OCI-LY7 (cell line): ENCODE measurements at regions not wholly inside any gene's neighbourhood (a gene's known extent, or its start where the extent isn't known, plus 50 kb on each side); places are given as distances from the start of the nearest gene placed in this dataset.

Experiments used
- BruUV-seq: library from RNA; stranded (reverse); fragments of 400-500 nt; replicated peaks from 2 replicates; lab custom pipeline; 2021; lab: Mats Ljungman, UMichigan
- CTCF ChIA-PET: fragments of 300-600 bp; sonication (Branson Sonifier 250); formaldehyde crosslinking; loops from one replicate; lab custom pipeline; 2022; ENCODE audit warnings: antibody characterized with exemption; ENCODE audit not compliant: unreplicated experiment; lab: Charles Lee
- POLR2A ChIA-PET: fragments of 300-600 bp; sonication (Branson Sonifier 250); formaldehyde crosslinking; loops from one replicate; lab custom pipeline; 2022; ENCODE audit warnings: antibody characterized with exemption; lab: Charles Lee
- DNase-seq: peaks from one replicate; pipeline ENCODE4 v3.0.0-alpha.2; 2015; ENCODE audit warnings: low spot score
- H2AFZ ChIP-seq: fragments of 200-600 bp; sonication (generic), shearing (Covaris generic); 2 replicates; pipeline ENCODE4 v1.6.1; 2014; ENCODE audit warnings: mild to moderate bottlenecking, antibody characterized with exemption, low read length, moderate library complexity
- H3K27ac ChIP-seq: fragments of 200-600 bp; sonication (generic); 2 replicates; pipeline ENCODE4 v1.5.1; 2014; ENCODE audit warnings: mixed run types, low read depth, mild to moderate bottlenecking, moderate library complexity, low read length, inconsistent platforms; ENCODE audit not compliant: poor library complexity, severe bottlenecking
- H3K36me3 ChIP-seq: fragments of 200-600 bp; sonication (generic); 2 replicates; pipeline ENCODE4 v1.6.1; 2014; ENCODE audit warnings: mild to moderate bottlenecking, antibody characterized with exemption, low read length, moderate library complexity, mixed read lengths; ENCODE audit not compliant: insufficient read depth
- H3K4me1 ChIP-seq: fragments of 200-600 bp; sonication (generic); 2 replicates; pipeline ENCODE4 v1.5.1; 2014; ENCODE audit warnings: mild to moderate bottlenecking, low read length; ENCODE audit not compliant: insufficient read depth, poor library complexity, severe bottlenecking
- H3K4me2 ChIP-seq: fragments of 200-600 bp; sonication (generic); 2 replicates; pipeline ENCODE4 v1.6.1; 2014; ENCODE audit warnings: mild to moderate bottlenecking, low read length
- H3K4me3 ChIP-seq: fragments of 200-600 bp; sonication (generic); 2 replicates; pipeline ENCODE4 v1.5.1; 2014; ENCODE audit warnings: mild to moderate bottlenecking, low read depth, low read length; ENCODE audit not compliant: poor library complexity, severe bottlenecking
- H3K79me2 ChIP-seq: fragments of 200-600 bp; sonication (generic); 2 replicates; pipeline ENCODE4 v1.6.1; 2016; ENCODE audit warnings: low read depth, mild to moderate bottlenecking, low read length, moderate library complexity, mixed read lengths; ENCODE audit not compliant: insufficient read depth
- H3K9me2 ChIP-seq: fragments of 200-600 bp; sonication (generic); 2 replicates; pipeline ENCODE4 v1.6.1; 2016; ENCODE audit warnings: mild to moderate bottlenecking, low read length, mixed read lengths; ENCODE audit not compliant: insufficient read depth
- H3K9me3 ChIP-seq: fragments of 200-600 bp; sonication (generic); 2 replicates; pipeline ENCODE4 v1.6.1; 2014; ENCODE audit warnings: mild to moderate bottlenecking, mixed run types, low read length, mixed read lengths
- H4K20me1 ChIP-seq: fragments of 200-600 bp; sonication (generic); 2 replicates; pipeline ENCODE4 v1.6.1; 2014; ENCODE audit warnings: mild to moderate bottlenecking, antibody characterized with exemption, low read length, moderate library complexity, mixed read lengths; ENCODE audit not compliant: insufficient read depth
- EZH2phosphoT487 ChIP-seq: fragments of 200-600 bp; sonication (generic); IDR thresholded peaks from 2 replicates; pipeline ENCODE4 v1.6.1; 2018; ENCODE audit warnings: low read depth, borderline replicate concordance, mild to moderate bottlenecking, mixed run types, antibody characterized with exemption, low read length, moderate library complexity, mixed read lengths
- intact Hi-C: fragments of 100-400 bp; cut with micrococcal nuclease; formaldehyde crosslinking; loops from one replicate; pipeline ENCODE4 v1.10.0; 2022; ENCODE audit not compliant: unreplicated experiment
- TF ChIP-seq, protein P1 (sequence below): fragments of 200-600 bp; sonication (generic); conservative IDR thresholded peaks from 2 replicates; pipeline ENCODE4 v1.5.1; 2014; ENCODE audit warnings: mild to moderate bottlenecking, antibody characterized with exemption, low read length, moderate library complexity, mixed read lengths

DNA sequence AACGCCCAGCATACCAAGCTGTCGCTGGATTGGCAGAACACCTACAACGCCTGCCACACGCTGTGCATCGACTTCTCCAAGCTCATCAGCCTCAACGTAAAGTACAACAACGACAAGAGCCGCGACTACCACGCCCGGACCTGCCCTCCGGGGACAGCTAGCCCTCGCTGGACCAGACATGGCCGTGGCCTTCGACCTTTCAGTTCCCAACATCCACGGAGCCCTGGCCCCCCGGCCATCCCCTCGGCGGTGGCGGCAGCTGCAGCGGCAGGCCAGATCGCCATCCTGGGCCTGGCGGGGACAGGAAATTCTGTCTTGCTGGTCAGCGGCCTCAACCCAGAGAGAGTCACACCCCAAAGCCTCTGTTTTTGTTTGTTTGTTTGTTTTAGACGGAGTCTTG lies 132.6 kb upstream of the FUT8 start:
- Histone ChIP-seq H3K9me2 (no peaks in the 10 kb centered on the region), H3K79me2 (no peaks in the 10 kb centered on the region), H3K4me3 (no peak overlapping the region), H2AFZ (no peak overlapping the region), H3K27ac (no peak overlapping the region), H3K9me3 (no peaks in the 10 kb centered on the region), H3K4me2 (no peak overlapping the region), H4K20me1 (no peaks in the 10 kb centered on the region), H3K4me1 (peaks cover 34% of the 10 kb centered on the region), H3K36me3 (no peaks in the 10 kb centered on the region)
- ChIA-PET POLR2A (no interaction called here), CTCF (no interaction called here)
- TF ChIP-seq, protein P1, sequence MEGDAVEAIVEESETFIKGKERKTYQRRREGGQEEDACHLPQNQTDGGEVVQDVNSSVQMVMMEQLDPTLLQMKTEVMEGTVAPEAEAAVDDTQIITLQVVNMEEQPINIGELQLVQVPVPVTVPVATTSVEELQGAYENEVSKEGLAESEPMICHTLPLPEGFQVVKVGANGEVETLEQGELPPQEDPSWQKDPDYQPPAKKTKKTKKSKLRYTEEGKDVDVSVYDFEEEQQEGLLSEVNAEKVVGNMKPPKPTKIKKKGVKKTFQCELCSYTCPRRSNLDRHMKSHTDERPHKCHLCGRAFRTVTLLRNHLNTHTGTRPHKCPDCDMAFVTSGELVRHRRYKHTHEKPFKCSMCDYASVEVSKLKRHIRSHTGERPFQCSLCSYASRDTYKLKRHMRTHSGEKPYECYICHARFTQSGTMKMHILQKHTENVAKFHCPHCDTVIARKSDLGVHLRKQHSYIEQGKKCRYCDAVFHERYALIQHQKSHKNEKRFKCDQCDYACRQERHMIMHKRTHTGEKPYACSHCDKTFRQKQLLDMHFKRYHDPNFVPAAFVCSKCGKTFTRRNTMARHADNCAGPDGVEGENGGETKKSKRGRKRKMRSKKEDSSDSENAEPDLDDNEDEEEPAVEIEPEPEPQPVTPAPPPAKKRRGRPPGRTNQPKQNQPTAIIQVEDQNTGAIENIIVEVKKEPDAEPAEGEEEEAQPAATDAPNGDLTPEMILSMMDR: no peak
- no peak for TF ChIP-seq EZH2phosphoT487
- intact Hi-C loops: loop anchor here (10.0 kb wide), 3 partner anchors 325 to 685 kb away; no protein-coding TSS in a partner anchor
- no peak for DNase-seq
- no TSS peak for BruUV-seq

- H4K20me1 ChIP-seq: no peaks in the 10 kb centered on the region
- no peak overlapping the region for H3K4me2 ChIP-seq
- DNase-seq: no peak
- BruUV-seq: no TSS peak
- intact Hi-C loops: loop anchor here (10.0 kb wide), 3 partner anchors 324 to 684 kb away; no protein-coding TSS in a partner anchor
- no peaks in the 10 kb centered on the region for H3K79me2 ChIP-seq
- no peaks in the 10 kb centered on the region for H3K9me3 ChIP-seq
- ChIA-PET CTCF (no interaction called here), POLR2A (interaction anchor here (1.1 to 1.6 kb wide), 2 partner anchors 54 to 149 kb away, joined by 3 to 4 read pairs; no protein-coding TSS in a partner anchor)
- no peak overlapping the region for H3K4me3 ChIP-seq
- H3K9me2 ChIP-seq: no peaks in the 10 kb centered on the region
- H3K4me1 ChIP-seq: peaks cover 40% of the 10 kb centered on the region
- no peak overlapping the region for H3K27ac ChIP-seq
- TF ChIP-seq EZH2phosphoT487: no peak
- TF ChIP-seq, protein P1: no peak
- H2AFZ ChIP-seq: no peak overlapping the region
- no peaks in the 10 kb centered on the region for H3K36me3 ChIP-seq
Observed at GRCh38 chr14:65280653-65281052, 131.9 kb upstream of the FUT8 start.
